ENCODE measurements at regions not wholly inside any gene's neighbourhood (a gene's known extent, or its start where the extent isn't known, plus 50 kb on each side); places are given as distances from the start of the nearest gene placed in this dataset.
"Not testable (repeated sequence)": the region's sequence is repeated elsewhere in the genome, so short reads cannot be mapped to it uniquely, and the experiment has no call there.

DNA sequence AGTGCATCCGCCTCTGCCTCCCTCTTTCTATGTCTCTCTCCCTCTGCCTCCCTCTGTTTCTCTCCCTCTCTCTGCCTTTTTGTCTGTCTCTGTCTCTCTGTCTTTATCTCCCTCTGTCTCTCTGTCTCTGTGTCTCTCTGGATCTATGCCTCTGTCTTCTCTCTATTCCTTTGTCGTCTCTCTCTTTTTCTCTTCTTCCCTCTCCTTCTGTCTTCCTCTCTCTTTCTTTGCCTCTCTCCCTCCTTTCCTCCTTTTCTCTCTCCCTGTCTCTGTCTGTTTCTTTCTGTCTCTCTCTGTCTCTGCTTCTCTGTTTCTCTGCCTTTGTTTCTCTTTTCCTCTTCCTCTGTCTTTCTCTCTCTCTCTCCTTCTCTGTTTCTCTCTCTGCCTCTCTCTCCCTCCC, 678.8 kb upstream of the NRP1 start:
- H3K4me3 Mint-ChIP-seq = no peak overlapping the region
- no peaks in the 10 kb centered on the region for H3K4me1 Mint-ChIP-seq
- TF ChIP-seq, protein P1, sequence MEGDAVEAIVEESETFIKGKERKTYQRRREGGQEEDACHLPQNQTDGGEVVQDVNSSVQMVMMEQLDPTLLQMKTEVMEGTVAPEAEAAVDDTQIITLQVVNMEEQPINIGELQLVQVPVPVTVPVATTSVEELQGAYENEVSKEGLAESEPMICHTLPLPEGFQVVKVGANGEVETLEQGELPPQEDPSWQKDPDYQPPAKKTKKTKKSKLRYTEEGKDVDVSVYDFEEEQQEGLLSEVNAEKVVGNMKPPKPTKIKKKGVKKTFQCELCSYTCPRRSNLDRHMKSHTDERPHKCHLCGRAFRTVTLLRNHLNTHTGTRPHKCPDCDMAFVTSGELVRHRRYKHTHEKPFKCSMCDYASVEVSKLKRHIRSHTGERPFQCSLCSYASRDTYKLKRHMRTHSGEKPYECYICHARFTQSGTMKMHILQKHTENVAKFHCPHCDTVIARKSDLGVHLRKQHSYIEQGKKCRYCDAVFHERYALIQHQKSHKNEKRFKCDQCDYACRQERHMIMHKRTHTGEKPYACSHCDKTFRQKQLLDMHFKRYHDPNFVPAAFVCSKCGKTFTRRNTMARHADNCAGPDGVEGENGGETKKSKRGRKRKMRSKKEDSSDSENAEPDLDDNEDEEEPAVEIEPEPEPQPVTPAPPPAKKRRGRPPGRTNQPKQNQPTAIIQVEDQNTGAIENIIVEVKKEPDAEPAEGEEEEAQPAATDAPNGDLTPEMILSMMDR (IDR thresholded peaks at IDR 0.05; ENCODE audit: unreplicated experiment in 3 of 3) = no peak
- no peak overlapping the region for H3K27ac Mint-ChIP-seq
- peaks cover 4% of the 10 kb centered on the region for H3K27me3 Mint-ChIP-seq (ENCODE audit: low read depth)
- no peaks in the 10 kb centered on the region for H3K36me3 Mint-ChIP-seq (ENCODE audit: low read depth)
- H3K9me3 Mint-ChIP-seq = no peaks in the 10 kb centered on the region

DNA sequence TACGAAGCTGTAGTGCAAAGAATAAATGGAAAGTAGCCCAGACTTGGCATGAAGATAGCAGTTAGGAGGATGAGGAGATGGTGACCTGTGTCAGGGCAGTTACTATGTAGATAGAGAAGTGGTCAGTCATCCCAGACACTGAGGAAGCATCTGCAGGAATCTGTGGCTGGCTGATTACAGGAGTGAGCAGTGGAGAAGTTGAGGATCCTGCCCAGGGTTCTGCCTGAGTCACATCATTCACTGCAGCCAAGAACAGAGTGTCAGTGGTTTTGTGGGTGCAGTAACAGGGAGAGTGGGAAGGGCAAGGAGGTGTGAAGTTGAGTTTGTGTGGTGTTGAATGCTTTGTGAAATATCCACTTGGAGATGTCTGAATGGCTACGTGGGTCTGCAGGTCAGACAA, 676.4 kb upstream of the NRP1 start:
- TF ChIP-seq, protein P1 (IDR thresholded peaks at IDR 0.05; ENCODE audit: unreplicated experiment in 3 of 3) = no peak
- Mint-ChIP-seq H3K27ac (no peak overlapping the region), H3K27me3 (ENCODE audit: low read depth) (peaks cover 4% of the 10 kb centered on the region), H3K9me3 (no peaks in the 10 kb centered on the region), H3K36me3 (ENCODE audit: low read depth) (no peaks in the 10 kb centered on the region), H3K4me1 (no peaks in the 10 kb centered on the region), H3K4me3 (no peak overlapping the region)

DNA sequence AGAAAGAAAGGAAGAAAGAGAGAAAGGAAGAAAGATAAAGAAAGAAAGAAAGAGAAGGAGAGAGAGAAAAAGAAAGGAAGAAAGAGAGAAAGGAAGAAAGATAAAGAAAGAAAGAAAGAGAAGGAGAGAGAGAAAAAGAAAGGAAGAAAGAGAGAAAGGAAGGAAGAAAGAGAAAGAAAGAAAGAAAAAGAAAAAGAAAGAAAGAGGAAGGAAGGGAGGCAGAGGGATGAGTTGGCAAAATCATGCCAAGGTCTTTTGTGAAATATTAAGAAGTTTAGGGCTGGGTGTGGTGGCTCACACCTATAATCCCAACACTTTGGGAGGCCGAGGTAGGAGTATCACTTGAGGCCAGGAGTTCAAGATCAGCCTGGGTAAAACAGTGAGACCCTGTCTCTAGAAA, 675.8 kb upstream of the NRP1 start:
- H3K9me3 Mint-ChIP-seq; H3K36me3 Mint-ChIP-seq (ENCODE audit: low read depth); H3K4me1 Mint-ChIP-seq; H3K4me3 Mint-ChIP-seq; H3K27ac Mint-ChIP-seq; H3K27me3 Mint-ChIP-seq (ENCODE audit: low read depth): not testable (repeated sequence)

DNA sequence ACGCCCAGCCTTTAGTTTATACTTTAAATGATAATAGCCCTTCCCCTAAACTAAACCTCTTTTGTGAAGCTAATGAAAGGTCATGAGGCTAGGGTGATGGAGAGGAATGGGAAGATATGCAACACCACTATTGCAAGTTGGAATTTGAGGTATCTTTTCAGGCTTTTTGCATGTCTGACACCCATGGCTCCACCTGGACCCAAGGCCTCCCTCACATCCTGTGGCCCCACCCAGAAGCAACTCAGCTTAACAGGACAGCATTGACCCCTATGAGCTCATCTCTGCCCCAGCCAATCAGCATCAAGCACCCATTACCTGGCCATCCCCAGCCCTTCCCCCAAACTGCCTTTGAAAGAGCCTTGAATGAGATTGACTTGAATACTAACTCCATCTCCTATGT, 674.2 kb upstream of the NRP1 start:
- H3K36me3 Mint-ChIP-seq (ENCODE audit: low read depth) = no peaks in the 10 kb centered on the region
- H3K4me1 Mint-ChIP-seq = no peaks in the 10 kb centered on the region
- TF ChIP-seq, protein P1 (IDR thresholded peaks at IDR 0.05; ENCODE audit: unreplicated experiment in 3 of 3) = no peak
- peaks cover 4% of the 10 kb centered on the region for H3K27me3 Mint-ChIP-seq (ENCODE audit: low read depth)
- H3K4me3 Mint-ChIP-seq = no peak overlapping the region
- no peak overlapping the region for H3K27ac Mint-ChIP-seq
- H3K9me3 Mint-ChIP-seq = no peaks in the 10 kb centered on the region

DNA sequence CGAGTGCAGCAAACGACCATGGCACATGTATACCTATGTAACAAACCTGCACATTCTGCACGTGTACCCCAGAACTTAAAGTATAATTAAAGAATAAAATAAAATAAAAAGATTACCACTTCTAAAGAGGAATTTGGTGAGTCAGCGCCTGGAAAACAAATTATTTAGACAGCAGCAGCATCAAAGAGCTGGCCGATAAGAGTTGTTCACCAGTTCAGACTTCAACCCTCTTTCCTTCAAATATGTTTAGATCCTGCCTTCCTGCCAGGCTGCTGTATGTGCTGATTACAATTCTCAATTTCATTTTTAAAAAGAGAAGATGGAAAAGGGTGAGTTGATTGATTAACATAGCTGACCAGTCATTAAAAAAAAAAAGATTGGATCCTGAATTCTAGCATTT, 672.0 kb upstream of the NRP1 start:
- Mint-ChIP-seq H3K27me3 (ENCODE audit: low read depth) (peaks cover 4% of the 10 kb centered on the region), H3K27ac (peak overlapping the region in 1 of 3 experiments; percentile 28), H3K4me3 (no peak overlapping the region), H3K36me3 (ENCODE audit: low read depth) (no peaks in the 10 kb centered on the region), H3K4me1 (no peaks in the 10 kb centered on the region), H3K9me3 (no peaks in the 10 kb centered on the region)
- TF ChIP-seq, protein P1 (IDR thresholded peaks at IDR 0.05; ENCODE audit: unreplicated experiment in 3 of 3) = no peak

DNA sequence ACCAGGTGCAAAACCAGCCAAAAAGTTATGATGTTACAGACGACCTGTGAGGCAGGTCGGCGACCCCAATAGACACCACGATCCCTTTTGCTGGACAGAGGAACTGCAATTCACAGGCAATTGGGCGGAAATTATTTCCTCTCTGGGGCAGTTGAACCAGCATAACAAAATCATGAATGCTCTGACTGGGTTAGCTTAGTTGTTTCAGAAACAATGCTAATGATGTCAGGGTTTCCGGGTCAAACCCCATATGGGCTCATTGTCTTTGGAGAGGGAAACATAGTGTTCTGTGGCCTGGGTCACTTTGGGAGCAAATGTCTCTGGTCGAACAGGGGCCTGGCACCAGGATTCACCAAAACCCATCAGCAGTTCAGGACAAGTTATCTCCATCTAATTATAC, 669.1 kb upstream of the NRP1 start:
- H3K4me1 Mint-ChIP-seq = no peaks in the 10 kb centered on the region
- no peaks in the 10 kb centered on the region for H3K9me3 Mint-ChIP-seq
- no peak overlapping the region for H3K27ac Mint-ChIP-seq
- TF ChIP-seq, protein P1 (IDR thresholded peaks at IDR 0.05; ENCODE audit: unreplicated experiment in 3 of 3) = no peak
- H3K4me3 Mint-ChIP-seq = no peak overlapping the region
- H3K36me3 Mint-ChIP-seq (ENCODE audit: low read depth) = no peaks in the 10 kb centered on the region
- peaks cover 4% of the 10 kb centered on the region for H3K27me3 Mint-ChIP-seq (ENCODE audit: low read depth)

All from nephron (organoid).